Neural progenitor cell (in vitro differentiated cells): ENCODE measurements at regions not wholly inside any gene's neighbourhood (a gene's known extent, or its start where the extent isn't known, plus 50 kb on each side); places are given as distances from the start of the nearest gene placed in this dataset.

Experiments used
- DNase-seq: peaks from one replicate; pipeline ENCODE4 v3.0.0-alpha.2; 2016; ENCODE audit warnings: low spot score
- H2AFZ ChIP-seq: fragments of 200-600 bp; sonication (generic); replicated peaks from 2 replicates; pipeline ENCODE4 v1.6.1; 2016; ENCODE audit warnings: antibody characterized with exemption
- H3F3A ChIP-seq: fragments of 200-600 bp; sonication (generic); 2 replicates; pipeline ENCODE4 v1.6.1; 2016; ENCODE audit warnings: antibody characterized with exemption, low read depth
- H3K27ac ChIP-seq: fragments of 200-600 bp; sonication (generic); 2 replicates; pipeline ENCODE4 v1.5.1; 2016; ENCODE audit warnings: mild to moderate bottlenecking
- H3K27me3 ChIP-seq: fragments of 200-600 bp; sonication (generic); 2 replicates; pipeline ENCODE4 v1.6.1; 2016; ENCODE audit warnings: mild to moderate bottlenecking, moderate library complexity
- H3K36me3 ChIP-seq: fragments of 200-600 bp; sonication (generic); 2 replicates; pipeline ENCODE4 v1.5.1; 2016
- H3K4me1 ChIP-seq: fragments of 200-600 bp; sonication (generic); 2 replicates; pipeline ENCODE4 v1.6.1; 2016; ENCODE audit warnings: mixed run types
- H3K4me2 ChIP-seq: fragments of 200-600 bp; sonication (generic); 2 replicates; pipeline ENCODE4 v1.6.1; 2016
- H3K4me3 ChIP-seq: fragments of 200-600 bp; sonication (generic); 2 replicates; pipeline ENCODE4 v1.5.1; 2016
- H3K79me2 ChIP-seq: fragments of 200-600 bp; sonication (generic); 2 replicates; pipeline ENCODE4 v1.6.1; 2016; ENCODE audit warnings: low read depth
- H3K9ac ChIP-seq: fragments of 200-600 bp; sonication (generic); 2 replicates; pipeline ENCODE4 v1.6.1; 2016
- H3K9me3 ChIP-seq: fragments of 200-600 bp; sonication (generic); 2 replicates; pipeline ENCODE4 v1.5.1; 2016; ENCODE audit warnings: low read depth
- H4K20me1 ChIP-seq: fragments of 200-600 bp; sonication (generic); 2 replicates; pipeline ENCODE4 v1.6.1; 2016; ENCODE audit warnings: low read depth
- H3K27ac Mint-ChIP-seq: 3 replicates; pipeline ENCODE4 v1.8.0; 2021; ENCODE audit warnings: mixed read lengths
- H3K27me3 Mint-ChIP-seq: 2 replicates; pipeline ENCODE4 v1.8.0; 2022; ENCODE audit warnings: low read depth, mild to moderate bottlenecking, inconsistent platforms, moderate library complexity, mixed read lengths; ENCODE audit not compliant: insufficient read depth
- H3K36me3 Mint-ChIP-seq: 3 replicates; pipeline ENCODE4 v1.8.0; 2021; ENCODE audit warnings: mixed read lengths
- H3K4me1 Mint-ChIP-seq: 3 replicates; pipeline ENCODE4 v1.8.0; 2021; ENCODE audit warnings: mixed read lengths
- H3K4me3 Mint-ChIP-seq: 3 replicates; pipeline ENCODE4 v1.8.0; 2021; ENCODE audit warnings: mild to moderate bottlenecking, moderate library complexity, mixed read lengths
- H3K9me3 Mint-ChIP-seq: 3 replicates; pipeline ENCODE4 v1.8.0; 2020; ENCODE audit warnings: mixed read lengths
- EZH2 ChIP-seq: fragments of 200-600 bp; sonication (generic); IDR thresholded peaks from 2 replicates; pipeline ENCODE4 v1.6.1; 2017; ENCODE audit warnings: antibody characterized with exemption, mild to moderate bottlenecking, moderate library complexity
- EZH2phosphoT487 ChIP-seq: fragments of 200-600 bp; sonication (generic); IDR thresholded peaks from 2 replicates; pipeline ENCODE4 v1.6.1; 2017; ENCODE audit warnings: antibody characterized with exemption
- TF ChIP-seq, protein P1 (sequence below): fragments of 200-600 bp; sonication (generic); IDR thresholded peaks from 2 replicates; pipeline ENCODE4 v1.5.1; 2017; ENCODE audit warnings: antibody characterized with exemption, mild to moderate bottlenecking

DNA sequence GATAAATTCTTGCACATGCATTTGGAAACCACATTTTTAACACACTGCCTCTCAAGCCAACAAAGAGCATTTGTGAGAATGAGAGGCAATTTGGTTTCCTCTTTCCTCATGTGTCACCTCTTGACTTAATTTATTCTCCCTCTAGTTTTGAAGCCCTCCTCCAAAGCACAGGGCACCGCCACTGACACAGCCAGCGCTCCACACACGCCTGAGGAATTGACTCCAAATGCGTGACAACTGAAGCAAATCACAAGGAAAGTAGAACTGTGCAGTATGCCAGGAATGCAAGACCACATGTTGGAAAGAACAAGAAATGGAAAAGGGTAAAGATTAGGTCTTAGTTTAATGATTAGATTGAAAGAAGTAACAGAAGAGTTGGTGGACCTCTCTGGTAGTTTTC is 173.3 kb downstream of the LSM5 start:
- Histone ChIP-seq H3K27ac (no peak overlapping the region), H3K36me3 (no peaks in the 10 kb centered on the region), H2AFZ (no peak overlapping the region), H3K79me2 (no peaks in the 10 kb centered on the region), H4K20me1 (no peaks in the 10 kb centered on the region), H3K27me3 (no peaks in the 10 kb centered on the region), H3K9ac (no peak overlapping the region), H3K4me2 (no peak overlapping the region), H3K4me3 (no peak overlapping the region), H3K9me3 (no peaks in the 10 kb centered on the region), H3F3A (no peaks in the 10 kb centered on the region), H3K4me1 (peaks cover 2% of the 10 kb centered on the region)
- no peak overlapping the region for H3K27ac Mint-ChIP-seq
- H3K4me1 Mint-ChIP-seq = peaks cover 2% of the 10 kb centered on the region
- H3K9me3 Mint-ChIP-seq = peaks cover 3% of the 10 kb centered on the region
- TF ChIP-seq EZH2phosphoT487 (no peak), EZH2 (no peak)
- TF ChIP-seq, protein P1, sequence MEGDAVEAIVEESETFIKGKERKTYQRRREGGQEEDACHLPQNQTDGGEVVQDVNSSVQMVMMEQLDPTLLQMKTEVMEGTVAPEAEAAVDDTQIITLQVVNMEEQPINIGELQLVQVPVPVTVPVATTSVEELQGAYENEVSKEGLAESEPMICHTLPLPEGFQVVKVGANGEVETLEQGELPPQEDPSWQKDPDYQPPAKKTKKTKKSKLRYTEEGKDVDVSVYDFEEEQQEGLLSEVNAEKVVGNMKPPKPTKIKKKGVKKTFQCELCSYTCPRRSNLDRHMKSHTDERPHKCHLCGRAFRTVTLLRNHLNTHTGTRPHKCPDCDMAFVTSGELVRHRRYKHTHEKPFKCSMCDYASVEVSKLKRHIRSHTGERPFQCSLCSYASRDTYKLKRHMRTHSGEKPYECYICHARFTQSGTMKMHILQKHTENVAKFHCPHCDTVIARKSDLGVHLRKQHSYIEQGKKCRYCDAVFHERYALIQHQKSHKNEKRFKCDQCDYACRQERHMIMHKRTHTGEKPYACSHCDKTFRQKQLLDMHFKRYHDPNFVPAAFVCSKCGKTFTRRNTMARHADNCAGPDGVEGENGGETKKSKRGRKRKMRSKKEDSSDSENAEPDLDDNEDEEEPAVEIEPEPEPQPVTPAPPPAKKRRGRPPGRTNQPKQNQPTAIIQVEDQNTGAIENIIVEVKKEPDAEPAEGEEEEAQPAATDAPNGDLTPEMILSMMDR = no peak
- no peaks in the 10 kb centered on the region for H3K36me3 Mint-ChIP-seq
- DNase-seq = no peak
- H3K27me3 Mint-ChIP-seq = peaks cover 5% of the 10 kb centered on the region
- no peak overlapping the region for H3K4me3 Mint-ChIP-seq

DNA sequence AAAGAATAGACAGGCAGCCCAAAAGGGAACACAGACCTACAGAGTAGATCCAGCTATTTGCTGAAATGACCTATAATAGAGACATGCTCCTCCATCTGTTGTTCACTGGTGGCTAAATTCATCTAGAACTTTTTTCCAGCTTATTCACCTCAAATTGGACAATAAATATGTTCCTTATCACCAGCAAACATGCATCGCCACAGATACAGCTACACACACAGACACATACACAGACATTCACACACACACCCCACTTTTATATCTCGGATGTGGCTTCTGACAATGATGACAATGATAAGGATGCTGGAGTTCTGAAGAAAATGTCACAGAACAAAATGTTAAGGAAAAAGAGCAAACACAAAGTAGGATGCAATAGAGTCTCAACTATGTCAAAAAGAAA is 175.4 kb downstream of the LSM5 start:
- peaks cover 3% of the 10 kb centered on the region for H3K27me3 Mint-ChIP-seq
- Histone ChIP-seq H3F3A (no peaks in the 10 kb centered on the region), H3K36me3 (no peaks in the 10 kb centered on the region), H3K9me3 (no peaks in the 10 kb centered on the region), H3K4me2 (no peak overlapping the region), H3K4me3 (no peak overlapping the region), H3K79me2 (no peaks in the 10 kb centered on the region), H3K9ac (no peak overlapping the region), H3K27me3 (no peaks in the 10 kb centered on the region), H3K4me1 (no peaks in the 10 kb centered on the region), H3K27ac (no peak overlapping the region), H4K20me1 (no peaks in the 10 kb centered on the region), H2AFZ (no peak overlapping the region)
- H3K4me3 Mint-ChIP-seq = no peak overlapping the region
- peaks cover 2% of the 10 kb centered on the region for H3K4me1 Mint-ChIP-seq
- H3K27ac Mint-ChIP-seq = no peak overlapping the region
- no peak for DNase-seq
- H3K36me3 Mint-ChIP-seq = no peaks in the 10 kb centered on the region
- TF ChIP-seq EZH2phosphoT487 (no peak), EZH2 (no peak)
- TF ChIP-seq, protein P1 = no peak
- peaks cover 3% of the 10 kb centered on the region for H3K9me3 Mint-ChIP-seq

DNA sequence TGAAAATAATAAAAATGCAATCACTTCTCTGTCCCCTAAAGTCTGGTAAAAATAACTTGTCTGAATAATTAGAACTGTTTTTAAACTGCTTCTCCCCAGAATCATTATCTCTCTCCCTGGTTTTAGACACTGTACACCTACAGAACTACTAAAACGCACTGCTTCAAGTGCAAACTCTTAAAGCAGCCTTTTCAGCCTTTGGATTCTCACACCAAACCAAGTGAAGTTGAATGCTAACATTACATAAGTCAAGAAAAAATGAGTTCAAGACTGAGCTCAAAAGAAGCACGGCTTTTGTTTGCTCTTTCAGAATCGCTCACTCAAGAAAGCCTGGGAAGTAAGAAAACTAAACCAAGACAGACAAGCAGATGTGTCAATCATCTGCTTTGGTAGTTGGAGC is 188.8 kb downstream of the LSM5 start:
- no peak overlapping the region for H3K4me2 ChIP-seq
- DNase-seq = no peak
- TF ChIP-seq EZH2phosphoT487 = no peak
- TF ChIP-seq, protein P1 = no peak
- TF ChIP-seq EZH2 = no peak
- H3K4me3 ChIP-seq = no peak overlapping the region
- H3K27ac Mint-ChIP-seq = no peak overlapping the region
- H3K27ac ChIP-seq = no peak overlapping the region
- no peaks in the 10 kb centered on the region for H4K20me1 ChIP-seq
- peaks cover 7% of the 10 kb centered on the region for H3K9me3 Mint-ChIP-seq
- H3K36me3 ChIP-seq = no peaks in the 10 kb centered on the region
- no peak overlapping the region for H3K9ac ChIP-seq
- H2AFZ ChIP-seq = no peak overlapping the region
- no peaks in the 10 kb centered on the region for H3K36me3 Mint-ChIP-seq
- no peaks in the 10 kb centered on the region for H3K79me2 ChIP-seq
- H3K9me3 ChIP-seq = no peaks in the 10 kb centered on the region
- no peaks in the 10 kb centered on the region for H3K4me1 ChIP-seq
- no peak overlapping the region for H3K4me3 Mint-ChIP-seq
- H3K4me1 Mint-ChIP-seq = peaks cover 12% of the 10 kb centered on the region
- H3K27me3 Mint-ChIP-seq = peaks cover 29% of the 10 kb centered on the region
- no peaks in the 10 kb centered on the region for H3F3A ChIP-seq
- peaks cover 73% of the 10 kb centered on the region for H3K27me3 ChIP-seq
